Spinal cord (tissue), 9 donors: ENCODE measurements at regions not wholly inside any gene's neighbourhood (a gene's known extent, or its start where the extent isn't known, plus 50 kb on each side); places are given as distances from the start of the nearest gene placed in this dataset.

Experiments
- DNase-seq, 6 donors: peaks; one replicate each; pipeline versions ENCODE4 v3.0.0 to v3.0.0-alpha.2; 2013 to 2015; ENCODE audit warnings: low spot score in 6 of 6, low read depth in 4 of 6
- H3K27ac ChIP-seq: one replicate; pipeline ENCODE4 v1.5.1; 2013; ENCODE audit warnings: low read depth, low read length, control low read depth
- H3K27me3 ChIP-seq: one replicate; pipeline ENCODE4 v1.6.1; 2013; ENCODE audit warnings: low read length; ENCODE audit not compliant: control insufficient read depth, insufficient read depth
- H3K36me3 ChIP-seq: one replicate; pipeline ENCODE4 v1.6.1; 2013; ENCODE audit warnings: low read length; ENCODE audit not compliant: control insufficient read depth, insufficient read depth
- H3K4me1 ChIP-seq: one replicate; pipeline ENCODE4 v1.6.1; 2013; ENCODE audit warnings: low read length; ENCODE audit not compliant: control insufficient read depth, insufficient read depth
- H3K4me3 ChIP-seq: one replicate; pipeline ENCODE4 v1.5.1; 2013; ENCODE audit warnings: low read depth, low read length, control low read depth
- H3K9me3 ChIP-seq: one replicate; pipeline ENCODE4 v1.6.1; 2013; ENCODE audit warnings: low read length; ENCODE audit not compliant: control insufficient read depth, insufficient read depth
- WGBS: methylation state at CpG from one replicate; pipeline ENCODE4 v1.1.5; 2013; ENCODE audit warnings: missing lambda C conversion rate; ENCODE audit not compliant: insufficient coverage; 5-methylcytosine and 5-hydroxymethylcytosine counted together
- donor health status: healthy.

DNA sequence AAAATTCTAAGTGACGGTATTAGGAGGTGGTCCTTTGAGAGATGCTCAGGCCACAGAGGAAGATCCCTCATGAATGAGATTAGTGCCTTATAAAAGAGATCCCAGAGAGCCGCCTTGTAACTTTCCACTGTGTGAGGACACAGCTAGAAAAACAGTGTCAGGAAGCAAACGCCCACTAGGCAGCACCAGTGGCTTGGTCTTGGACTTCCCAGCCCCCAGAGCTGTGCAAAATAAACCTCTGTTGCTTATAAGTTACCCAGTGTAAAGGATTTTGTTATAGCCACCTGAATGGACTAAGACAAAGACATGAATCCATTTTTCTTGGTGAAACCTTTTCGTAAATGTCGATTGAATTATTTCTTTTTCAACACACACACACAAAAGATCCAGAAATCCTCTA is 141.0 kb downstream of the CBLN1 start:
- no peak for DNase-seq
- H3K36me3 ChIP-seq: no peaks in the 10 kb centered on the region
- no peaks in the 10 kb centered on the region for H3K27me3 ChIP-seq
- no peaks in the 10 kb centered on the region for H3K9me3 ChIP-seq
- H3K4me3 ChIP-seq: no peak overlapping the region
- 65% methylated on average over 5 of the region's 5 CpGs for WGBS
- no peaks in the 10 kb centered on the region for H3K4me1 ChIP-seq
- H3K27ac ChIP-seq: no peak overlapping the region

DNA sequence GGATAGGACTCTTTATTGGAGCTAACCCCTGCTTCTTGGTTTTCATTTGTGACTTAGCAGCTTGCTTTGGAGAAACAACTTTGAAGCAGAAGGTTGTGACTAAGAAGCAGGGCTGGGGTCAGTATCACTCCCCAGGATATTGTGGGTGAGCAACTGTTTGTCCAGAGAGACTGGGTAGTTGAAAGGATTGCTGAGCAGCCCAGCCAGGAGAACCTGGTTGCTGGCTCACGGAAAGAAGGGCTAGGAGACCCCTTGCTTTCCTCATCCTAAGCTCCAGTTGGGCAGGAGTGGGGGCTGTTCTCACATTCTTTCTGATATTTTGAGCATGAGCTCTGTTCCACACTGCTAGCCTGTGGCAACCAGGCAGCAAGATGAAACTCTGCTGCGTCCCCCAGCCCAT is 151.2 kb downstream of the CBLN1 start:
- Histone ChIP-seq H3K4me1 (no peaks in the 10 kb centered on the region), H3K36me3 (no peaks in the 10 kb centered on the region), H3K27ac (no peak overlapping the region), H3K9me3 (no peaks in the 10 kb centered on the region), H3K27me3 (peaks cover 8% of the 10 kb centered on the region), H3K4me3 (no peak overlapping the region)
- 94% methylated on average over 2 of the region's 2 CpGs for WGBS
- no peak for DNase-seq

DNA sequence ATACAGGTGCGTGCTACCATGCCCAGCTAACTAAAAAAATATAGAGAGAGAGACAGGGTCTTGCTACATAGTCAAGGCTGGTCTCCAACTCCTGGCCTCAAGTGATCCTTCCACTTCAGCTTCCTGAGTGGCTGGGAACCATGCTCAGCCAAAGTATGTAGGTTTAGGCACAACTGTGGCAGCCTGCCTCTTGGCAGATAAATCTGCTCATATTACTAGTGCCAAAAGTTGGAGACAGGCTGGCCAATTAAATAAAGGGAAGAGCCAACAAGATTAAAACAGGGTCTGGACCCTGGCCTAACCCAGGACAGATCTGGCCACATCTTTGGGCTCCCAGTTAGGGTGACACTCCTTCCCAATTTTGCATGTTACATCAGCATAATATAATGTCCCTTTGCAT is 151.7 kb downstream of the CBLN1 start:
- Histone ChIP-seq H3K4me3 (no peak overlapping the region), H3K27ac (no peak overlapping the region), H3K9me3 (no peaks in the 10 kb centered on the region), H3K36me3 (no peaks in the 10 kb centered on the region), H3K27me3 (peaks cover 8% of the 10 kb centered on the region), H3K4me1 (no peaks in the 10 kb centered on the region)
- WGBS: 100% methylated on average over 1 of the region's 1 CpG
- no peak for DNase-seq

DNA sequence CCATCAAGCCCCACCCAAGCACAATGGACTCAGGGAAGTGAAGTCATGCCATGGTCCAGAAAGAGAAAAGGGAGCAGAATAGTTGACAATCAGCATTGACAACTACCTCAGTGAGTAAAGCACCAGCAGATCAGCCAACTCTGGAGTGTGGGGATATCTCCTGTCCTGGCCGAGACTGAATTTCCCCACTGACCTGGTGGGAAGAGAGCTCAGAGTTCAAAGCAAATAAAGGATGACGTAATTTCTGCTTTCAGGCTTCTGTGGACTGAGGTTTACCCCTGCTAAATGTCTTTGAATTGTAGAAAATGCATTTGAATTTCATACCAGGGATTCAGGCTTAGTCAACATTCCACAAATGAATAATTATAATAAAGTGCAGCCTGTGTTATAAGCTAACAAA is 152.9 kb downstream of the CBLN1 start:
- Histone ChIP-seq H3K4me3 (no peak overlapping the region), H3K27me3 (peaks cover 8% of the 10 kb centered on the region), H3K4me1 (no peaks in the 10 kb centered on the region), H3K36me3 (no peaks in the 10 kb centered on the region), H3K27ac (no peak overlapping the region), H3K9me3 (no peaks in the 10 kb centered on the region)
- WGBS: 57% methylated on average over 1 of the region's 2 CpGs
- no peak for DNase-seq

DNA sequence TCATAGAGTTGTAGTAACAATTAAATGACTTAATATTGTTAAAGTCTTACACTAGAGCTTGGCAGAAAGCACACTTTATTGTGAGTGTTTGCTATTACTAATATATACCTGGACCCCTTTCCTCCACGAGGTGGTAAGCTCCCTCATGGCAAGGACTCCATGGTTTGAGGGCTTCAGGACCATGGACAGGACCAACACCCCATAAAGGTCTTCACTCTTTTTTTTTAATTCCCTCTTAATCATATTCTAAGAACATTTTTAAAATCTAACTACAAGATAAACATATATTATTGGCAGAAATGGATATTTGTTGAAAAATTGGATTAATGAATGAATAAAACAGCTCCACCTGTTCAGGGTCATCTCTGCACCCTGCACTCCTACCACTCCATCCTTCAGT is 154.5 kb downstream of the CBLN1 start:
- DNase-seq: no peak
- Histone ChIP-seq H3K4me1 (no peaks in the 10 kb centered on the region), H3K9me3 (no peaks in the 10 kb centered on the region), H3K27ac (no peak overlapping the region), H3K4me3 (no peak overlapping the region), H3K36me3 (no peaks in the 10 kb centered on the region), H3K27me3 (peaks cover 8% of the 10 kb centered on the region)
- WGBS: no CpG with 5 or more reads among the region's 1 CpG

DNA sequence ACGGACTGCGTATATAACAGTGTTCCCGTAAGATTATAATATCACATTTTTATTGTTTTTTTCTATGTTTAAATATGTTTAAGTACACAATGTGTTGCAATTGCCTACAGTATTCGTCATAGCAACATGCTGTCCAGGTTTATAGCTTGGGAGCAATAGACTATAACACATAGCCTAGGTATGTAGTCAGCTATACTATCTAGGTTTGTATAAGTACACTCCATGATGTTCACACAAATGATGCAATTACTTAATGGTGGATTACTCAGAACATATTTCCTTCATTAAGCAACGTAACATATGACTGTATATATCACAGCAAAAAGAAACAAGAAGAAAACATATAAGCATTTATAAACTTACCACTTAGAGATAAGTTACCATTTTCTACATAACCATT is 160.0 kb downstream of the CBLN1 start:
- no peak overlapping the region for H3K27ac ChIP-seq
- H3K4me3 ChIP-seq: no peak overlapping the region
- no peaks in the 10 kb centered on the region for H3K36me3 ChIP-seq
- H3K9me3 ChIP-seq: no peaks in the 10 kb centered on the region
- no peak for DNase-seq
- H3K4me1 ChIP-seq: no peaks in the 10 kb centered on the region
- no peaks in the 10 kb centered on the region for H3K27me3 ChIP-seq
- WGBS: no CpG with 5 or more reads among the region's 5 CpGs

DNA sequence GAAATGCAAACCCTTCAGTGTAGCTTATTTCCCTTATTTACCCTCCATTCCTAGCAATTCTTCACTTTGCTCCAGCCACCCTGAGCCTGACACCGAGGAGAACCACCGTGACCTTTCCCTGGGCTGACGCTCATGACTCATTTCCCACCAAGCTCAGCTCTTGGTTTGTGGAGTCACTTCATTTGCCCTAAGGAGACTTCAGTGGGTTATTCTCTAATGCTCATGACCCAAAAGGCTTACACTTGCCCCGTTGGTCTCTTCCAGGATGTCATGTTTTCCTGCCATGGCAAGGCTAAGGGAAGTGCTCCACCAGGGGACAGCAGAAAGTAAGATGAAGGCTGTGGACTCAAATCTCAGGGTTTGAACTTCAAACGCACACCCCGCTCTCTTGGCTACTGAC is 161.0 kb downstream of the CBLN1 start:
- Histone ChIP-seq H3K4me3 (no peak overlapping the region), H3K36me3 (no peaks in the 10 kb centered on the region), H3K4me1 (no peaks in the 10 kb centered on the region), H3K27ac (no peak overlapping the region), H3K27me3 (no peaks in the 10 kb centered on the region), H3K9me3 (no peaks in the 10 kb centered on the region)
- WGBS: 82% methylated on average over 6 of the region's 6 CpGs
- DNase-seq: no peak

DNA sequence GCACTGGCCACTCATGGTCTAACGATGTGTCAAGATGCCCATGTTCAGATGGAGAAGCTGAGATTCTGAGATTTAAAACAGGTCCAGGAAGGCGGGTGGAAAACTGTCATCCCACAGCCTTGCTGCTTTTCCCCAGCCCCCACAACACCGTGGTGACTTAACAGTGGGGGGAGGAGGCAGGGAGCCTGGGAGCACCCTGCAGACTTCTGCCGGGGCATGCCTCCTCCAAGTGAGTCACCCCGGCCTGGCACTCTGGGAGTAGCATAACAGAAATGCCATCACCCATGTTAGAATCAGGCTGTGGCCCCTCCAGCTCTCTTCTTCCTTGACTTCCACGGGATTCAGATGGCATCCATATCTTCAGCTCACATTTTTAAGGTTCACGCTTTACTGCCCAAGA is 164.8 kb downstream of the CBLN1 start:
- WGBS: 87% methylated on average over 7 of the region's 7 CpGs
- no peaks in the 10 kb centered on the region for H3K36me3 ChIP-seq

DNA sequence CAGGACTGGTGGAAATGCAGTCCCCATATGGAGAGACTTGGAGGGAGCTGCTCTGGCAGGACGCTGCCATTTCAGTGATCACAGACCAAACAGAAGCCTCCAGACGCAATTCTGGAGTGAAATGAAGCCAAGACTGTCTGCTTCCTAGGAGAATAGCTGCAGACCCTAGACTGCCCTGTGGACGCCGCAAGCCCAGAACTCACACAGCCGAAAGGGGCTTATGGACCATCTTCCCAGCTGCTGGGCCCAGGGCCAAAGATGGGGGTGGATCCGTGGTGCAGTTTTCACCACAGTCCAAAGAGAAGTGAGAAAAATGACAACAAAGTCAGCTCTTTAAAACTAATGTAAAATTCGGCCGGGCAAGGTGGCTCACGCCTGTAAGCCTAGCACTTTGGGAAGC is 165.7 kb downstream of the CBLN1 start:
- DNase-seq: no peak
- H3K4me1 ChIP-seq: no peaks in the 10 kb centered on the region
- H3K27ac ChIP-seq: no peak overlapping the region
- no peak overlapping the region for H3K4me3 ChIP-seq
- 68% methylated on average over 8 of the region's 9 CpGs for WGBS
- no peaks in the 10 kb centered on the region for H3K27me3 ChIP-seq
- H3K36me3 ChIP-seq: no peaks in the 10 kb centered on the region
- H3K9me3 ChIP-seq: no peaks in the 10 kb centered on the region

More for the DNA sequence above, 164.8 kb downstream of the CBLN1 start:
- no peak overlapping the region for H3K27ac ChIP-seq
- no peaks in the 10 kb centered on the region for H3K4me1 ChIP-seq
- DNase-seq: no peak
- no peak overlapping the region for H3K4me3 ChIP-seq
- no peaks in the 10 kb centered on the region for H3K27me3 ChIP-seq
- no peaks in the 10 kb centered on the region for H3K9me3 ChIP-seq

DNA sequence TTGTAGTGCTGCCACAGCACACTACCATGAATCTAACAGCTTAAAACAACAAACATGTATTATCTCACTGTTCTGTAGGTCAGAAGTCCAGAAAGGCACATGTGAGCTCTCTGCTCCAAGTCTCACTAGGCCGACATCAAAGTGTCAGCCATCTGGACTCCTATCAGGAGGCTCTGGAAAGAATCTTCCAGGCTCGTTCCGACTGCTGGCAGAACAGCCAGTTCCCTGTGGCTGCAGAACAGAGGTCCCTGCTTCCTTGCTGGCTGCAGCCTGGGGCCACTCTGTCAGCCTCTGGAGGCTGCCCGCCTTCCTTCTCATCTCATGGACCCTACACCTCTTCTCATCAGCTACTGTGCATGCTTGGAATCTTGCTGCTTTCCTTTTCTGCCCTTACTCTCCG is 168.9 kb downstream of the CBLN1 start:
- peak in 1 of 6 donors; percentile 62 for DNase-seq
- H3K9me3 ChIP-seq: no peaks in the 10 kb centered on the region
- no peak overlapping the region for H3K4me3 ChIP-seq
- no peaks in the 10 kb centered on the region for H3K36me3 ChIP-seq
- H3K27me3 ChIP-seq: no peaks in the 10 kb centered on the region
- no peaks in the 10 kb centered on the region for H3K4me1 ChIP-seq
- WGBS: 64% methylated on average over 5 of the region's 5 CpGs
- H3K27ac ChIP-seq: no peak overlapping the region
